HG03039 (cell line): ENCODE measurements at regions not wholly inside any gene's neighbourhood (a gene's known extent, or its start where the extent isn't known, plus 50 kb on each side); places are given as distances from the start of the nearest gene placed in this dataset.
"Not testable (repeated sequence)": the region's sequence is repeated elsewhere in the genome, so short reads cannot be mapped to it uniquely, and the experiment has no call there.

Source experiments
- ATAC-seq: cut with Tn5 transposase; IDR thresholded peaks from one replicate; pipeline ENCODE4 v1.9.1; 2021; ENCODE audit warnings: mild to moderate bottlenecking, moderate library complexity; ENCODE audit not compliant: unreplicated experiment

DNA sequence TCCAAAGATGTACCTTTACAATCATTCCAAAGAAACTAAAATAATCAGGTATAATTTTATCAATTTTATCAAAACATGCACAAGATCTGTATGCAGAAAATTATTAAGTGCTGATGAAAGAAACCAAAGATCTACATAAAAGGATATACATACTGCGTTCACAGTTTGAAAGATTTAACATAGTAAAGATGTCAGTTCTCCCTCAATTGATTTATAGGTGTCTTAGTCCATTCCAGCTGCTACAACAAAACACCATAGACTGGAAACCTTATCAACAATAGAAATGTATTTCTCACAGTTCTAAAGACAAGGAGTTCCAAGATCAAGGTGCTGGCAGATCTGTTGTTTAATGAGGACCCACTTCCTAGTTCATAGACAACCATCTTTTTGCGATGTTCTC lies 189.0 kb upstream of the CCDC54 start:
- no peak for ATAC-seq

DNA sequence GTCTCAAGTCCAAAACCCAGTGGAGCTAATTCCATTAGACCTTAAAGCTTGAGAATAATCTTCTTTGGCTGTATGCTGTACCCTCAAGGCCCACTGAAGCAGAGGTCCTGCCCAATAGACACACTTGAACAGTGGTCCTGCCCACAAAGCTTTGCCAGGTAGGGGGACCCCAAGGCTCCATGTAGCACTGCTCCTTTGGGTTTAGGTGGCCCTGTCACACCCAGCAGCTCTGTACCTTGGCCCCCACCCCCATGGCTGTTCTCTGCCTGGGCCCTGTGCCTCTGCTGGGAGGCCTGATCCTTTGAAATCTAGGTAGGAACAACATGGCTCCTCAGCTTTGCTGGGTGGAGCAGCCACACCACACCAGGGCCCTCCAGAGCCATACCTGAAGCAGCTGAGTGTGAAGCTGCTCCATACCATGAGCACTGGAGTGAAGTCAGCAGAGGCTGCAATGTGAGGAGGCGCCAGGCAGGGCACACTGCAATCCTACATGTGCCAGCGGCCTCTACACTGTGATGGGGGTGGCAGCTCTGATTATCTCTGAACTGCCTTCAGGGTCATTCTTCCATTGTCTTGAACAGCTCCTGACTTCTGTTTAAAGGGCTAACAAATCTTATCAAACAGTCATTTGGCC lies 188.0 kb upstream of the CCDC54 start:
- ATAC-seq: no peak

- no peak for ATAC-seq
Observed at GRCh38 chr3:107193116-107193515, 184.1 kb upstream of the CCDC54 start.

DNA sequence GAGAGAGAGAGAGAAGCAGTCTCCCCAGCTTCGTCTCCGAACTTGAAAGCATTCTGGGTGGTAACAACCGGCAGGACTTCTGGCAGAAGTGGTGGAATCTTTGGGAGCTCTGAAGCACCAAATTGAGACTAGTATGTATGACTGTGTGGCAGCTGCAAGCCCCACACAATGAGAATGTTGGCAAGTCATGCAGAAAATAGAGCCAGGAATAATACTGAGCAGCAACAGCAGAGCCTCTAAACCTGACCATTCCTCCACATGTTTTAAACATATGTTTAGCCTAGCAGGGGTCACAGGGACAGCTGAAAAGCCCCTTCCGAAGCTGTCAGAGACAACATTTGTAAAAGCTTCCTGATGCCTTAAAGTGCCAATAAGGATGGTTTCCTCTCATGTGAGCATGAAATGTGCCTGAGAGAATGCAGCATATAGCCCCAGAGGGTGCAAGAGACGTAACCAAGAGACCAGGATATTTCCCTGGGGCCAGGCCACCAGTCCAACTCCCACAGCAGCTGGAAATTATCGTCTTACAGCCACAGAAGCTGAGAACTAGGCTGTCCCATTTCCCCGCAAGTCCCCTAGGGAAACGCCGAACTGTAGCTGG lies 178.6 kb upstream of the CCDC54 start:
- ATAC-seq: no peak

DNA sequence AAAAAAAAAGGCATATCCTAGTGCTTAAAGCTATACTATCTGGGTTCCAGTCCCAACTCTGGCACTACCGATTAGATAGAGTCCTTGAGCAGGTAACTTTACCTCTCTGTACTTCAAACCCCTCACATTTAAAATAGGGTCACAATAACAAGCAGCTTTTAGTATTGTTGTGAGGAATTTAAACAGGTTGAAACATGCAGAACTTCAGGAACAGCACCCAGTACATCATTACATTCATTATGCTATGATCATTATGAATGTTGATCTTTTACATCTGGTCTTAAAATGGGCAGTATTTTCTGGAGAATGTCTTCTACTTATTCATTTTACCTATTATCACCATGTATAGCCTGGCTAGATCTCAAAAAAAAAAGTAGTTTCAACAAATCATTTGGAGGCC lies 176.1 kb upstream of the CCDC54 start:
- no peak for ATAC-seq

DNA sequence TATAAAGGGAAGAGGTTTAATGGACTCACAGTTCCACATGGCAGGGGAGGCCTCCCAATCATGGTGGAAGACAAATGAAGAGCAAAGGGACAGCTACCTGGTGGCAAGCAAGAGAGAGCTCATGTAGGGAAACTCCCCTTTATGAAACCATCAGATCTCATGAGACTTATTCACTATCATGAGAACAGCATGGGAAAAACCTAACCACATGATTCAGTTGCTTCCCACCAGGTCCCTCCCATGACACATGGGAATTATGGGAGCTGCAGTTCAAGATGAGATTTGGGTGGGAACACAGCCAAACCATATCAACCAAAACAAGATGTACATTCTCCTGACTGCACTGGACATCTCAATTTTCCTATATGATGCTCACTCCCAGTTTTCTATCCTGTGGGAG lies 174.4 kb upstream of the CCDC54 start:
- ATAC-seq: not testable (repeated sequence)

DNA sequence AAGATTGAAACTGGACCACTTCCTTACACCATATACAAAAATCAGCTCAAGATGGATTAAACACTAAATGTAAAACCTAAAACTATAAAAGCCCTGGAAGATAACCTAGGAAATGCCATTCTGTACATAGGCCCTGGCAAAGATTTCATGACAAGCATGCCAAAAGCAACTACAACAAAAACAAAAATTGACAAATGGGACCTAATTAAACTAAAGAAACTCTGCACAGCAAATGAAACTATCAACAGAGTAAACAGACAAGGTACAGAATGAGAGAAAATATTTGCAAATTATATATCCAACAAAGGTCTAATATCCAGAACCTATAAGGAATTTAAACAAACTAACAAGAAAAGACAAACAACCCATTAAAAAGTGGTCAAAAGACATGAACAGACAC lies 173.1 kb upstream of the CCDC54 start:
- ATAC-seq: no peak

DNA sequence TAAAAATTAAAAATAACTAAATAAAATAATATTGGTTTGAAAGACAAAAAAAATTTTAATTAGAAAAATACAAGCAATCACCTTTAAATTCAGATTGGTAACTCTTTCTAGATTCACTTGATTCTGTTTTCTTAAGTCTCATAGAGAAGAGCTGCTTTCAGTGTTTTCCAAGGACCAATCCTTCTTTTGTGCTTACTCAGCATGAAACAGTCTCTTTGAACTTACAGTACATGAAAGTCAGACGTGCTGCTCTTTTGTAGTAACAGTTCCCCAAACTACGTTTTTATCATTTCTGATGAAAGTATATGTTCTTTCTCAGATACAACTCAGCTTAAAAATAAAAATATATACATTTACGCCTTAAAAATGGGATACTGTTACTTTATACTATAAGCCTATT lies 171.9 kb upstream of the CCDC54 start:
- ATAC-seq: no peak

- no peak for ATAC-seq
Observed at GRCh38 chr3:107206141-107206540, 171.1 kb upstream of the CCDC54 start.

DNA sequence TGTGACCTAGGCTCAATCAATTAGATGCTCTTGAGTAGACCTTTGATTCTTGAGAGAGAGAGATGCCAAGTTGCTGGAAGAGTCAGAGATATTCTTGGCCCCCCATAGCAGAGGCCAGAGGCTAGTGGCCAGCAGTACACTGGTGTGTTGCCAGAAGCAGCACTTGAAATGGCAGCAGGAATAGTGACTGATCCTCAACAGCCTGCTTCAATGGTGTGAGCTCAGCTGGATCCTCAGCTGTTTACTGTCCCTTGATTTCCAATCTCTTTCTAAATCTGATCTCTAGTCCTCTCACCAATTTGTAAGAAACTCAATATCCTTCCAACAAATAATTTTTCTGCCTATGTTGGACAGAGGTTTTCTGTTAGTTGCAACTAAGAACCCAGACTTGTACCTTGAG lies 170.3 kb upstream of the CCDC54 start:
- ATAC-seq: no peak

- no peak for ATAC-seq
Observed at GRCh38 chr3:107208100-107208499, 169.1 kb upstream of the CCDC54 start.

- ATAC-seq: no peak
Observed at GRCh38 chr3:107208796-107209195, 168.4 kb upstream of the CCDC54 start.

- no peak for ATAC-seq
Observed at GRCh38 chr3:107209302-107209990, 167.8 kb upstream of the CCDC54 start.

DNA sequence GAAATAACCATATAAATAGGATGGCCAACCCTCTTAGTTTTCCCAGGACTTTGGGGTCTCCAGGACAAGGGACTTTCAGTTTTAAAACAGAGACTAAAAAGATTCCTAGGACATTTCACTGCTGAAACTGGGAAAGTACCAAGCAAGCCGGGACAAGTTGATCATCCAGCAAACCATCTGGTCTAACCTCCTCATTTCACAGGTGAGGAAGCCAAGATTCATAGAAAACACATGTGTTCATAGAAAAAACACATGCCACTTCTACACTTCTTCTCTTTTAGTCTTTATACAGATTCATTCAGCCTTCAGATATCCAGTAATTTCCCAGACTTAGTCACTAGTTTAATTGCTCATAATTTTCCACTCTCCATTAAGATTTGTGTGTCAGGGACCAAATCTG lies 165.6 kb upstream of the CCDC54 start:
- ATAC-seq: no peak

DNA sequence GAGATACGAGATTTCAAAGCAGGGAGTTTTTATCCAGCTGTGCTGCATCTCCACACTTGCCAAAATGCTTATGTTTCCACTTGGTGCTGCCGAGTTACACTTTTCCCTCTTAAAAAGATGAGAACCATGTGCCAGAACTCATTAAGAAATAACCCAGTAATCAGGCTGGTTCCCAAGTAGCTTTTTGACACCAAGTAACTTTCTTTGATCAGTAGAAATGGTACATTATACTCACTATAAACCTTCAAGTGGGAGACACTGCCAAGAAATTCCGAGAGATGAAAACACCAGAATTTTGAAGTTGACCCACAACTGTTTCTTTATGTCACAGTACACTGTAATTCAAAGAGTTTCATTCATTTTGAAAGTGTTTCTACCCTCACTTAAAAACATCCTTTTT lies 164.6 kb upstream of the CCDC54 start:
- ATAC-seq: no peak

DNA sequence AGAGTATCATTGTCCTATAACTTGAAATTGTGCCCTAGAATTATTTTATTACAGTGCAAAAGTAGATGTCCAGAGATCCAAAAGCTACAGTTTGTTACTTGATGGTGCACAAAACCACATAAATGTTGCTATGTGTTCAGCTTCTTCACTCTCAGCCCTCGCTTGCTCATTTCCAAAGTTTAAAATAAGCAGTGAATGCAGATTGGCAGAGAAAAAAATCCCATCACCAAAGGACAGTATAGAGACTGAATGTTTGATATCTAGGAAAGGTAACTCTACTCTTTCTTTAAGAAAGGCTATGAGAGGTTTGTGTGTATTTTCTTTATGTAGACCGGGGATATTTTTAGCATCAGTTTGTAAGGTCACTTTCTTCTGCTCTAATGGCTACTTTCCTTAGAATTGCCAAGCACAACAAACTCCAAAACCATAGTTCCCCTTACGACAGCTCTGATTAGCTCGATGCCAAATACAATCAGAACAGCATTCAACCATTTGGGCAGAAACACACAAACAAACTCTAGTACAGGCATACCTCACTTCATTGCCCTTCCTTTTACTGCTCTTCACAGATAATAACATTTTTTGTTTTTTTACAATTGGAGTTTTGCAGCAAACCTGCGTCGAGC lies 164.1 kb upstream of the CCDC54 start:
- ATAC-seq: no peak

- ATAC-seq: no peak
Observed at GRCh38 chr3:107216229-107216628, 161.0 kb upstream of the CCDC54 start.

GRCh38 chr3:107216711-107217110 lies 160.5 kb upstream of the CCDC54 start:
- no peak for ATAC-seq

GRCh38 chr3:107217172-107217571 lies 160.1 kb upstream of the CCDC54 start:
- no peak for ATAC-seq

GRCh38 chr3:107218864-107219269 lies 158.4 kb upstream of the CCDC54 start:
- no peak for ATAC-seq

- ATAC-seq: no peak
Observed at GRCh38 chr3:107220538-107220937, 156.7 kb upstream of the CCDC54 start.

DNA sequence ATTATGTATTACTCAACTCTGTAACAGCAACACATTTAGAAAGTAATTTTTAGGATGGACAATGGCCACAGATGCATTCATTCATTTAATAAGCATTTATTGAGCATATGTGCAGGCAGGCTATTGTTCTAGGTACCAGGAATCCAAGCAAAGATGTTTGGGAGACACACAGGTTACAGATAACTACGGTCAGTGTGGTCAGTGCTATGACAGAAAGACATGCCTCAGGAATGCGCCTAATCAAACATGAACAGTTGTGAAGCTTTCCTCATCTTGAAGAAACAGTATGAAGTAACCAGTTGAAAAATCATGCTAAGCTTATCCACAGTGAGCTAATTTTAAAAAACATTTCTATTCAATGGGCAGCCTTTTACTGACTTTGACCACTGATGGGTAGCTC lies 155.4 kb upstream of the CCDC54 start:
- ATAC-seq: no peak
